Natural killer cell (primary cell): ENCODE measurements at regions not wholly inside any gene's neighbourhood (a gene's known extent, or its start where the extent isn't known, plus 50 kb on each side); places are given as distances from the start of the nearest gene placed in this dataset.

Source experiments
- ATAC-seq, 3 donors: fragments of 150-1000 bp in 2 of 3; fragments of 200-7000 bp in 1 of 3; cut with Tn5 transposase; 1 replicate in 1 of 3; 2 replicates in 2 of 3; pipeline ENCODE4 v1.10.0; 2021; ENCODE audit warnings: mild to moderate bottlenecking in 2 of 3, moderate library complexity in 2 of 3
- DNase-seq, 2 donors: peaks; one replicate each; pipeline versions ENCODE4 v3.0.0 to v3.0.0-alpha.2; 2013 to 2021; ENCODE audit warnings: mixed read lengths in 1 of 2
- H3K27ac ChIP-seq: one replicate; pipeline ENCODE4 v1.5.1; 2013; ENCODE audit warnings: mild to moderate bottlenecking, low read length
- H3K27me3 ChIP-seq: one replicate; pipeline ENCODE4 v1.6.1; 2013; ENCODE audit warnings: low read length; ENCODE audit not compliant: control insufficient read depth, insufficient read depth
- H3K36me3 ChIP-seq: one replicate; pipeline ENCODE4 v1.6.1; 2013; ENCODE audit warnings: low read length; ENCODE audit not compliant: control insufficient read depth, insufficient read depth
- H3K4me1 ChIP-seq: one replicate; pipeline ENCODE4 v1.6.1; 2013; ENCODE audit warnings: low read length; ENCODE audit not compliant: control insufficient read depth, insufficient read depth
- H3K4me3 ChIP-seq: one replicate; pipeline ENCODE4 v1.5.1; 2013; ENCODE audit warnings: low read length
- H3K9me3 ChIP-seq: one replicate; pipeline ENCODE4 v1.6.1; 2013; ENCODE audit warnings: low read length; ENCODE audit not compliant: control insufficient read depth, insufficient read depth
- H3K27ac Mint-ChIP-seq, 2 donors: one replicate each; pipeline ENCODE4 v1.8.0; 2022; ENCODE audit warnings: mild to moderate bottlenecking in 2 of 2, mixed read lengths in 2 of 2, moderate library complexity in 1 of 2
- H3K27me3 Mint-ChIP-seq, 2 donors: one replicate each; pipeline ENCODE4 v1.8.0; 2022; ENCODE audit warnings: low read depth in 2 of 2, mixed read lengths in 2 of 2
- H3K36me3 Mint-ChIP-seq: one replicate; pipeline ENCODE4 v1.8.0; 2022; ENCODE audit warnings: mixed read lengths
- H3K4me1 Mint-ChIP-seq, 2 donors: one replicate each; pipeline ENCODE4 v1.8.0; 2022; ENCODE audit warnings: mixed read lengths in 2 of 2
- H3K4me3 Mint-ChIP-seq: one replicate; pipeline ENCODE4 v1.8.0; 2022; ENCODE audit warnings: mild to moderate bottlenecking, moderate library complexity, mixed read lengths
- H3K9me3 Mint-ChIP-seq, 2 donors: one replicate each; pipeline ENCODE4 v1.8.0; 2022; ENCODE audit warnings: mixed read lengths in 2 of 2
- CTCF ChIP-seq: fragments of 200-600 bp; IDR thresholded peaks from one replicate; pipeline ENCODE4 v1.8.0; 2022; ENCODE audit warnings: antibody characterized with exemption
- WGBS: methylation state at CpG from one replicate; pipeline ENCODE4 v1.1.7; 2013; ENCODE audit warnings: missing lambda C conversion rate; ENCODE audit not compliant: insufficient coverage; 5-methylcytosine and 5-hydroxymethylcytosine counted together
- intact Hi-C: fragments of 100-400 bp; cut with micrococcal nuclease; formaldehyde crosslinking; loops from one replicate; pipeline ENCODE4 v1.14.2; 2022

- peaks cover 0 to 6% of the 10 kb centered on the region in 2 donors for H3K4me1 Mint-ChIP-seq
- no peak for TF ChIP-seq CTCF
- WGBS, result 91% methylated on average over 8 of the region's 8 CpGs
These were observed 85.5 kb upstream of the FRMD1 start for GRCh38 chr6:168164462-168165061.

GRCh38 chr6:168163096-168163731, 84.2 kb upstream of the FRMD1 start:
- H3K27ac ChIP-seq, result no peak overlapping the region
- no peak for DNase-seq
- Mint-ChIP-seq H3K36me3 (no peaks in the 10 kb centered on the region), H3K4me1 (peaks cover 0 to 5% of the 10 kb centered on the region in 2 donors), H3K27me3 (peaks cover 3 to 12% of the 10 kb centered on the region in 2 donors), H3K9me3 (no peaks in the 10 kb centered on the region), H3K4me3 (no peak overlapping the region), H3K27ac (no peak overlapping the region)
- no peak overlapping the region for H3K4me3 ChIP-seq
- no peak for TF ChIP-seq CTCF
- no peaks in the 10 kb centered on the region for H3K4me1 ChIP-seq
- 76% methylated on average over 14 of the region's 14 CpGs for WGBS
- no peaks in the 10 kb centered on the region for H3K27me3 ChIP-seq
- H3K36me3 ChIP-seq, result no peaks in the 10 kb centered on the region
- ATAC-seq, result no peak
- H3K9me3 ChIP-seq, result no peaks in the 10 kb centered on the region
- intact Hi-C loops, result no loop called here

More at GRCh38 chr6:168164462-168165061, 85.5 kb upstream of the FRMD1 start:
- Mint-ChIP-seq H3K4me3 (no peak overlapping the region), H3K27ac (no peak overlapping the region), H3K36me3 (no peaks in the 10 kb centered on the region), H3K9me3 (no peaks in the 10 kb centered on the region), H3K27me3 (peaks cover 0 to 12% of the 10 kb centered on the region in 2 donors)
- ATAC-seq (no peak), DNase-seq (no peak)
- H3K4me1 ChIP-seq, result no peaks in the 10 kb centered on the region
- H3K4me3 ChIP-seq, result no peak overlapping the region
- no peaks in the 10 kb centered on the region for H3K9me3 ChIP-seq
- intact Hi-C loops, result no loop called here
- no peak overlapping the region for H3K27ac ChIP-seq
- no peaks in the 10 kb centered on the region for H3K27me3 ChIP-seq
- H3K36me3 ChIP-seq, result no peaks in the 10 kb centered on the region

- Mint-ChIP-seq H3K9me3 (no peaks in the 10 kb centered on the region), H3K4me1 (no peaks in the 10 kb centered on the region), H3K27ac (no peak overlapping the region), H3K36me3 (no peaks in the 10 kb centered on the region), H3K27me3 (peaks cover 3 to 12% of the 10 kb centered on the region in 2 donors), H3K4me3 (no peak overlapping the region)
- no peaks in the 10 kb centered on the region for H3K9me3 ChIP-seq
- no peak overlapping the region for H3K4me3 ChIP-seq
- ATAC-seq (no peak), DNase-seq (no peak)
- no peak overlapping the region for H3K27ac ChIP-seq
- 89% methylated on average over 5 of the region's 6 CpGs for WGBS
- intact Hi-C loops, result no loop called here
- H3K27me3 ChIP-seq, result no peaks in the 10 kb centered on the region
- TF ChIP-seq CTCF, result no peak
- no peaks in the 10 kb centered on the region for H3K36me3 ChIP-seq
- H3K4me1 ChIP-seq, result no peaks in the 10 kb centered on the region
These were observed 83.4 kb upstream of the FRMD1 start for GRCh38 chr6:168162366-168162765.

GRCh38 chr6:168161371-168161750, 82.3 kb upstream of the FRMD1 start:
- Mint-ChIP-seq H3K9me3 (no peaks in the 10 kb centered on the region), H3K4me1 (no peaks in the 10 kb centered on the region), H3K27me3 (peaks cover 3 to 21% of the 10 kb centered on the region in 2 donors), H3K36me3 (no peaks in the 10 kb centered on the region), H3K27ac (no peak overlapping the region), H3K4me3 (no peak overlapping the region)
- Histone ChIP-seq H3K4me3 (no peak overlapping the region), H3K9me3 (no peaks in the 10 kb centered on the region), H3K27me3 (peaks cover 3% of the 10 kb centered on the region), H3K36me3 (no peaks in the 10 kb centered on the region), H3K27ac (no peak overlapping the region), H3K4me1 (no peaks in the 10 kb centered on the region)
- TF ChIP-seq CTCF, result no peak
- 93% methylated on average over 16 of the region's 16 CpGs for WGBS
- no peak for DNase-seq
- ATAC-seq, result no peak
- intact Hi-C loops, result no loop called here
